HepG2 (cell line): ENCODE measurements at regions not wholly inside any gene's neighbourhood (a gene's known extent, or its start where the extent isn't known, plus 50 kb on each side); places are given as distances from the start of the nearest gene placed in this dataset.

Experiments used
- ARID5B ChIP-seq: IDR thresholded peaks from 2 replicates; pipeline ENCODE4 v1.4.0; 2020; ENCODE audit warnings: mild to moderate bottlenecking, missing genetic modification reagents
- CBX1 ChIP-seq: IDR thresholded peaks from one replicate; pipeline ENCODE4 v1.6.1; 2016; ENCODE audit warnings: antibody characterized with exemption, low read depth
- FOXP4 ChIP-seq: sonication (generic); formaldehyde crosslinking; IDR thresholded peaks from 2 replicates; pipeline ENCODE4 v1.4.0; 2020; ENCODE audit warnings: missing genetic modification reagents
- HMGXB4 ChIP-seq, 2 experiments: sonication (generic) in 1 of 2; formaldehyde crosslinking in 1 of 2; IDR thresholded peaks; 2 replicates each; pipeline versions ENCODE4 v1.4.0 to v1.6.1; 2018 to 2020; ENCODE audit warnings: missing genetic modification reagents in 2 of 2, borderline replicate concordance in 1 of 2, low read depth in 1 of 2, mild to moderate bottlenecking in 1 of 2, missing biosample characterization in 1 of 2
- HNRNPL ChIP-seq: fragments of 200-400 bp; formaldehyde crosslinking; IDR thresholded peaks from 2 replicates; pipeline ENCODE4 v1.6.1; 2017; ENCODE audit warnings: mild to moderate bottlenecking, low read depth, low read length
- LRRFIP1 ChIP-seq: sonication (generic); formaldehyde crosslinking; conservative IDR thresholded peaks from 2 replicates; pipeline ENCODE4 v1.4.0; 2020; ENCODE audit warnings: missing genetic modification reagents
- NCOA2 ChIP-seq: sonication (generic); formaldehyde crosslinking; IDR thresholded peaks from 2 replicates; pipeline ENCODE4 v1.8.0; 2022; ENCODE audit warnings: inconsistent platforms
- PAX8 ChIP-seq: sonication (generic); formaldehyde crosslinking; IDR thresholded peaks from 2 replicates; pipeline ENCODE4 v1.8.0; 2022; ENCODE audit warnings: mild to moderate bottlenecking, missing genetic modification reagents, borderline replicate concordance
- PHF20 ChIP-seq: sonication (generic); formaldehyde crosslinking; IDR thresholded peaks from 2 replicates; pipeline ENCODE4 v1.5.0; 2020; ENCODE audit warnings: mild to moderate bottlenecking, missing genetic modification reagents
- RARA ChIP-seq: IDR thresholded peaks from 2 replicates; pipeline ENCODE4 v1.6.1; 2016; ENCODE audit warnings: missing genetic modification reagents, missing compliant biosample characterization
- RXRA ChIP-seq: sonication (generic); formaldehyde crosslinking; IDR thresholded peaks from 2 replicates; pipeline ENCODE4 v1.5.1; 2020; ENCODE audit warnings: missing genetic modification reagents
- SMAD3 ChIP-seq: sonication (generic); formaldehyde crosslinking; IDR thresholded peaks from 2 replicates; pipeline ENCODE4 v1.4.0; 2020; ENCODE audit warnings: missing genetic modification reagents
- SP5 ChIP-seq: IDR thresholded peaks from 2 replicates; pipeline ENCODE4 v1.6.1; 2016; ENCODE audit warnings: low read depth, borderline replicate concordance
- SRSF9 ChIP-seq: fragments of 200-400 bp; formaldehyde crosslinking; IDR thresholded peaks from 2 replicates; pipeline ENCODE4 v1.6.1; 2018; ENCODE audit warnings: borderline replicate concordance, mild to moderate bottlenecking, low read depth, low read length; ENCODE audit not compliant: insufficient read depth, poor library complexity, severe bottlenecking
- TCF7L2 ChIP-seq: IDR thresholded peaks from 2 replicates; pipeline ENCODE4 v1.6.1; 2011; ENCODE audit warnings: mild to moderate bottlenecking, low read depth, low read length, moderate library complexity
- U2AF1 ChIP-seq: fragments of 200-400 bp; formaldehyde crosslinking; optimal IDR thresholded peaks from 2 replicates; pipeline ENCODE3; 2017; ENCODE audit warnings: mild to moderate bottlenecking, low read depth, low read length
- ZNF12 ChIP-seq: sonication (generic); formaldehyde crosslinking; IDR thresholded peaks from 2 replicates; pipeline ENCODE4 v1.5.0; 2020; ENCODE audit warnings: missing genetic modification reagents
- ZNF143 ChIP-seq: sonication (generic); formaldehyde crosslinking; IDR thresholded peaks from 2 replicates; pipeline ENCODE4 v1.4.0; 2020; ENCODE audit warnings: missing genetic modification reagents
- ZNF292 ChIP-seq: sonication (generic); formaldehyde crosslinking; IDR thresholded peaks from 2 replicates; pipeline ENCODE4 v1.8.1; 2022; ENCODE audit warnings: mild to moderate bottlenecking, low read depth, missing genetic modification reagents, borderline replicate concordance
- ZNF572 ChIP-seq: sonication (generic); formaldehyde crosslinking; IDR thresholded peaks from 2 replicates; pipeline ENCODE4 v1.5.1; 2020; ENCODE audit warnings: mild to moderate bottlenecking, missing genetic modification reagents

- peak; percentile 43; the same call in 1 of the 2 replicates for TF ChIP-seq FOXP4
- peak; percentile 49; the same call in 1 of the 2 replicates for TF ChIP-seq NCOA2 (CRISPR knock-in tag)
- TF ChIP-seq ZNF143 (CRISPR knock-in tag): 0 out of 2 replicates have a peak, but pooled peaks have one; percentile 22
- TF ChIP-seq ZNF572 (CRISPR knock-in tag): peak; percentile 60; the same call in 1 of the 2 replicates
- peak; percentile 55 for TF ChIP-seq RARA (CRISPR knock-in tag)
- TF ChIP-seq SP5 (CRISPR knock-in tag): no peak
- no peak for TF ChIP-seq PHF20 (CRISPR knock-in tag)
- TF ChIP-seq ZNF292 (CRISPR knock-in tag): peak; percentile 26; the same call in 1 of the 2 replicates
- TF ChIP-seq ARID5B (CRISPR knock-in tag): peak; percentile 81
- TF ChIP-seq RXRA (CRISPR knock-in tag): peak; percentile 72; the same call in 1 of the 2 replicates
- TF ChIP-seq ZNF12: 0 out of 2 replicates have a peak, but pooled peaks have one; percentile 47
- TF ChIP-seq CBX1: no peak
- no peak for TF ChIP-seq TCF7L2
- TF ChIP-seq PAX8 (CRISPR knock-in tag): no peak
- no peak for TF ChIP-seq U2AF1
- no peak for TF ChIP-seq SRSF9
- TF ChIP-seq LRRFIP1 (CRISPR knock-in tag): no peak
- TF ChIP-seq HNRNPL: 0 out of 2 replicates have a peak, but pooled peaks have one; percentile 48
- TF ChIP-seq HMGXB4 (CRISPR knock-in tag; IDR thresholded peaks at IDR 0.05; ENCODE audit: borderline replicate concordance in 1 of 2, low read depth in 1 of 2): peak; percentile 21 to 28; a peak in 1 of 4 replicates
- 0 out of 2 replicates have a peak, but pooled peaks have one; percentile 28 for TF ChIP-seq SMAD3
Observed at GRCh38 chr3:13223574-13224237, 150.5 kb upstream of the IQSEC1 start (continued).
